ENCODE measurements at regions not wholly inside any gene's neighbourhood (a gene's known extent, or its start where the extent isn't known, plus 50 kb on each side); places are given as distances from the start of the nearest gene placed in this dataset.

- H3K4me1 ChIP-seq (ENCODE audit: control insufficient read depth, insufficient read depth, low read length) = no peaks in the 10 kb centered on the region
- Mint-ChIP-seq H3K27ac (no peak overlapping the region), H3K36me3 (no peaks in the 10 kb centered on the region), H3K4me3 (no peak overlapping the region), H3K9me3 (peaks cover 10 to 13% of the 10 kb centered on the region in 2 donors), H3K27me3 (ENCODE audit: low read depth in 2 of 2) (no peaks in the 10 kb centered on the region), H3K4me1 (no peaks in the 10 kb centered on the region)
- no peak for DNase-seq
- no peaks in the 10 kb centered on the region for H3K27me3 ChIP-seq (ENCODE audit: control insufficient read depth, insufficient read depth, low read length)
- no peak overlapping the region for H3K4me3 ChIP-seq (ENCODE audit: low read length)
- WGBS (ENCODE audit: insufficient coverage) = 86% methylated on average over 9 of the region's 9 CpGs
- H3K36me3 ChIP-seq (ENCODE audit: control insufficient read depth, insufficient read depth, low read length) = no peaks in the 10 kb centered on the region
- ATAC-seq = no peak
- intact Hi-C loops (cut with micrococcal nuclease) = no loop called here
- TF ChIP-seq, protein P1, sequence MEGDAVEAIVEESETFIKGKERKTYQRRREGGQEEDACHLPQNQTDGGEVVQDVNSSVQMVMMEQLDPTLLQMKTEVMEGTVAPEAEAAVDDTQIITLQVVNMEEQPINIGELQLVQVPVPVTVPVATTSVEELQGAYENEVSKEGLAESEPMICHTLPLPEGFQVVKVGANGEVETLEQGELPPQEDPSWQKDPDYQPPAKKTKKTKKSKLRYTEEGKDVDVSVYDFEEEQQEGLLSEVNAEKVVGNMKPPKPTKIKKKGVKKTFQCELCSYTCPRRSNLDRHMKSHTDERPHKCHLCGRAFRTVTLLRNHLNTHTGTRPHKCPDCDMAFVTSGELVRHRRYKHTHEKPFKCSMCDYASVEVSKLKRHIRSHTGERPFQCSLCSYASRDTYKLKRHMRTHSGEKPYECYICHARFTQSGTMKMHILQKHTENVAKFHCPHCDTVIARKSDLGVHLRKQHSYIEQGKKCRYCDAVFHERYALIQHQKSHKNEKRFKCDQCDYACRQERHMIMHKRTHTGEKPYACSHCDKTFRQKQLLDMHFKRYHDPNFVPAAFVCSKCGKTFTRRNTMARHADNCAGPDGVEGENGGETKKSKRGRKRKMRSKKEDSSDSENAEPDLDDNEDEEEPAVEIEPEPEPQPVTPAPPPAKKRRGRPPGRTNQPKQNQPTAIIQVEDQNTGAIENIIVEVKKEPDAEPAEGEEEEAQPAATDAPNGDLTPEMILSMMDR (IDR thresholded peaks at IDR 0.05) = no peak
- no peaks in the 10 kb centered on the region for H3K9me3 ChIP-seq (ENCODE audit: control insufficient read depth, insufficient read depth, low read length)
- no peak overlapping the region for H3K27ac ChIP-seq (ENCODE audit: low read length)
These were observed 1541.0 kb downstream of the PCDH7 start for GRCh38 chr4:32261196-32261595.

- no peak overlapping the region for H3K4me3 ChIP-seq (ENCODE audit: low read length)
- no peak overlapping the region for H3K27ac ChIP-seq (ENCODE audit: low read length)
- ATAC-seq (no peak), DNase-seq (no peak)
- Mint-ChIP-seq H3K4me1 (no peaks in the 10 kb centered on the region), H3K27ac (no peak overlapping the region), H3K4me3 (no peak overlapping the region), H3K9me3 (peaks cover 15 to 17% of the 10 kb centered on the region in 2 donors), H3K27me3 (ENCODE audit: low read depth in 2 of 2) (no peaks in the 10 kb centered on the region), H3K36me3 (no peaks in the 10 kb centered on the region)
- no peaks in the 10 kb centered on the region for H3K4me1 ChIP-seq (ENCODE audit: control insufficient read depth, insufficient read depth, low read length)
- no peaks in the 10 kb centered on the region for H3K36me3 ChIP-seq (ENCODE audit: control insufficient read depth, insufficient read depth, low read length)
- no CpG with 5 or more reads among the region's 1 CpG for WGBS (ENCODE audit: insufficient coverage)
- peaks cover 4% of the 10 kb centered on the region for H3K9me3 ChIP-seq (ENCODE audit: control insufficient read depth, insufficient read depth, low read length)
- TF ChIP-seq, protein P1 (IDR thresholded peaks at IDR 0.05) = no peak
- intact Hi-C loops (cut with micrococcal nuclease) = no loop called here
- no peaks in the 10 kb centered on the region for H3K27me3 ChIP-seq (ENCODE audit: control insufficient read depth, insufficient read depth, low read length)
These were observed 1548.7 kb downstream of the PCDH7 start for GRCh38 chr4:32268863-32269262.

GRCh38 chr4:32290102-32290501 lies 1569.9 kb downstream of the PCDH7 start:
- H3K4me1 ChIP-seq (ENCODE audit: control insufficient read depth, insufficient read depth, low read length) = no peaks in the 10 kb centered on the region
- no peak overlapping the region for H3K4me3 Mint-ChIP-seq
- H3K9me3 ChIP-seq (ENCODE audit: control insufficient read depth, insufficient read depth, low read length) = no peaks in the 10 kb centered on the region
- WGBS (ENCODE audit: insufficient coverage) = no CpG with 5 or more reads among the region's 1 CpG
- ATAC-seq (no peak), DNase-seq (no peak)
- no peaks in the 10 kb centered on the region for H3K4me1 Mint-ChIP-seq
- no peak overlapping the region for H3K27ac ChIP-seq (ENCODE audit: low read length)
- no peaks in the 10 kb centered on the region for H3K36me3 Mint-ChIP-seq
- H3K4me3 ChIP-seq (ENCODE audit: low read length) = no peak overlapping the region
- TF ChIP-seq, protein P1 (IDR thresholded peaks at IDR 0.05) = no peak
- no peaks in the 10 kb centered on the region for H3K27me3 ChIP-seq (ENCODE audit: control insufficient read depth, insufficient read depth, low read length)
- H3K9me3 Mint-ChIP-seq = peaks cover 9 to 12% of the 10 kb centered on the region in 2 donors
- H3K27me3 Mint-ChIP-seq (ENCODE audit: low read depth in 2 of 2) = no peaks in the 10 kb centered on the region
- H3K27ac Mint-ChIP-seq = no peak overlapping the region
- intact Hi-C loops (cut with micrococcal nuclease) = no loop called here
- no peaks in the 10 kb centered on the region for H3K36me3 ChIP-seq (ENCODE audit: control insufficient read depth, insufficient read depth, low read length)

GRCh38 chr4:32318926-32319325 lies 1598.8 kb downstream of the PCDH7 start:
- no peak for ATAC-seq
- H3K36me3 ChIP-seq (ENCODE audit: control insufficient read depth, insufficient read depth, low read length) = no peaks in the 10 kb centered on the region
- peaks cover 22% of the 10 kb centered on the region for H3K9me3 ChIP-seq (ENCODE audit: control insufficient read depth, insufficient read depth, low read length)
- no peak overlapping the region for H3K27ac ChIP-seq (ENCODE audit: low read length)
- H3K4me3 Mint-ChIP-seq = no peak overlapping the region
- H3K36me3 Mint-ChIP-seq = no peaks in the 10 kb centered on the region
- no peak overlapping the region for H3K4me3 ChIP-seq (ENCODE audit: low read length)
- intact Hi-C loops (cut with micrococcal nuclease) = no loop called here
- no peaks in the 10 kb centered on the region for H3K27me3 Mint-ChIP-seq (ENCODE audit: low read depth in 2 of 2)
- no peaks in the 10 kb centered on the region for H3K4me1 Mint-ChIP-seq
- H3K4me1 ChIP-seq (ENCODE audit: control insufficient read depth, insufficient read depth, low read length) = no peaks in the 10 kb centered on the region
- H3K27me3 ChIP-seq (ENCODE audit: control insufficient read depth, insufficient read depth, low read length) = no peaks in the 10 kb centered on the region
- TF ChIP-seq, protein P1 (IDR thresholded peaks at IDR 0.05) = no peak
- no peak overlapping the region for H3K27ac Mint-ChIP-seq
- WGBS (ENCODE audit: insufficient coverage) = 87% methylated on average over 7 of the region's 7 CpGs
- no peak for DNase-seq
- H3K9me3 Mint-ChIP-seq = peaks cover 13 to 22% of the 10 kb centered on the region in 2 donors

Data from natural killer cell (primary cell).